Fibroblast of skin of right biceps (primary cell): ENCODE measurements at regions not wholly inside any gene's neighbourhood (a gene's known extent, or its start where the extent isn't known, plus 50 kb on each side); places are given as distances from the start of the nearest gene placed in this dataset.
"Not testable (repeated sequence)": the region's sequence is repeated elsewhere in the genome, so short reads cannot be mapped to it uniquely, and the experiment has no call there.

Source experiments
- DNase-seq: peaks from one replicate; pipeline ENCODE4 v3.0.0-alpha.2; 2013

GRCh38 chr10:125449571-125449970 lies 233.4 kb downstream of the TEX36 start:
- DNase-seq, result no peak

GRCh38 chr10:125448596-125448995 lies 234.4 kb downstream of the TEX36 start:
- DNase-seq, result peak; percentile 20

GRCh38 chr10:125444790-125445189 lies 238.2 kb downstream of the TEX36 start:
- no peak for DNase-seq

DNA sequence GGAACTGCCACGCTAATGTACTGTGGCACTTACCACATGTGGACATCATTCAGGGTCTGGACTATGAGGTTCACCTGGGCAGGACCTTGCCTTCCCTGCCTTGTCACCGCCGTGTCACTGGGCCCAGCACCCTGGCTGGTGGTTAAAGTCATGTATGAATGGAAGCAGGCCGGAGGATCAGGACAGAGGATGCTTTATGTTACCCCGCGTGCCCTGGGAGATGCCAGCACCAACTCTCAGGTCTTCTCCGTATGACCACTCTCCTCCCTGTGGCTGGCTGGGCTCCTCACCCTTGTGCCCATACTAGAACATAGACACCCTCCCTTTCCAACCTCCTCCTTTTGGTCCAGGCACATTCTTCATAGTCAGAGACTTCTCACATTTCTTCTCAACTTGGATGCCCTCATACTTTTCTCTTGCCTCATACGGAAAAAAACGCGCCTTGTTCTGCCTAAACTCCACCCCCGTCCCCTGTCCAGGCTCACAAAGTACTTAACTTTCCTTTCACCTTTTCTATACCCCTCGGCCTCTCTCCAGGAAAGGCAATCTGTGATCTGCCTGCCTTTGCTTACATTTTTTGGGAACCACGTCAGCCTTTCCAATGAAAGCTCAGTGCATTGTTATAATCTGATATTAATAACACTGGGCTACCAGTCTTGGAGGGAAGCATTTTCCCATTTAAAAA lies 240.0 kb downstream of the TEX36 start:
- DNase-seq, result peak; percentile 36

GRCh38 chr10:125441151-125441550 lies 241.8 kb downstream of the TEX36 start:
- peak; percentile 75 for DNase-seq

DNA sequence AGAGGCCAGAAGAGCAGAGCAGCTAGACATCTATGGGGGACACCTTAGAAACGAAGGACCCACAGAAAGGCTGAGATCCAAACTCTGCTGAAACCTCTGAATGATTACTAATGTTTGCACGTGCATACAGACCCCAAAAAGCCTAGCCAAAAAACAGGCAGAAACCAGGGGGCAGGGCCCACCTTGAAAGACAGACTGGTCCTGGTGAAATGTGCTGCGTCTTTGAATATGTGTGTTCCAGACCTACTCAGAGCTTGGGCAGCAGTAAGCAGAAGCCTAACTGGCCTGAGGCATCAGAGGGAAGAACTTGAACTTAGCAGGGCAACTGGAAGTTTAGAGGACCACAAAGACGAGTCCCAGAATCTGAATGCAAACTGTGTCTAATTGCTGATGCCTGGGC lies 251.8 kb downstream of the TEX36 start:
- DNase-seq, result no peak

DNA sequence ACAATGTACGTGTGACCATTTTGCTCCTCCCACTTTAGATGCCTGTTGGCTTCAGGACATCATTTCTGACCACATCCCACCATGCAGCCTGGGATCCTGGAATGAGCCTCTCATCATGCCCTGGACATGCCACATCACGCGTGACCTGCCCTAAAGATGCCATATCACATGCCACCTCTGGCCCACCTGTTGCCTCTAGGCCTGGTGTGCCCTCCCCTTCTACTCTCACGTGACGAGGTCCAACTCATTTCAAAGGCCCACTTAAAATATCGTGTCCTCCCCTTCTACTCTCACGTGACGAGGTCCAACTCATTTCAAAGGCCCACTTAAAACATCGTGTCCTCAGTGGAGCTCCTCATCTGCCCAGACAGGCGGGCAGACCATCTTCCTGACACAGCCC lies 254.9 kb downstream of the TEX36 start:
- no peak for DNase-seq

- no peak for DNase-seq
Observed at GRCh38 chr10:125424191-125424847, 258.6 kb downstream of the TEX36 start.

- DNase-seq, result no peak
Observed at GRCh38 chr10:125423569-125423968, 259.4 kb downstream of the TEX36 start.

DNA sequence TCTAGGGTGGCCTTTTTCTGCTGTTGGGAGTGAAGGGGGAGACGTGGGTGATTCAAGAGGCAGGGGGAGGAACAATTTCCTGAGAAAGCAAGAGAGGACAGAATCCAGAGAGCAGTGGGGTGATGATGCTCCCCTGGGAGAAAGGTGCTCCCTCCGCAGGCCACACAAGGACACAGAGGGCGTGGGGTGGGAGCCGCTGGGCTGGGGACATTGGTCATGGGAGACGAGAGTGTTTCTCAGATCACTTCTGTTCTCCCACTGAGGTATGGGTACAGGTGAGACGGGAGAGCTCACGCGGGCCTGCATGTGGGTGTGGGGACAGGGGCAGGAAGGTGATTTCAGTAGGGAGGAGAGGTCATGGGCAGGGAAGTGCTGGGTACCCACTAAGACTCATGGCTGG lies 259.5 kb upstream of the CTBP2 start:
- no peak for DNase-seq

GRCh38 chr10:125419146-125419545 lies 258.8 kb upstream of the CTBP2 start:
- DNase-seq, result no peak

DNA sequence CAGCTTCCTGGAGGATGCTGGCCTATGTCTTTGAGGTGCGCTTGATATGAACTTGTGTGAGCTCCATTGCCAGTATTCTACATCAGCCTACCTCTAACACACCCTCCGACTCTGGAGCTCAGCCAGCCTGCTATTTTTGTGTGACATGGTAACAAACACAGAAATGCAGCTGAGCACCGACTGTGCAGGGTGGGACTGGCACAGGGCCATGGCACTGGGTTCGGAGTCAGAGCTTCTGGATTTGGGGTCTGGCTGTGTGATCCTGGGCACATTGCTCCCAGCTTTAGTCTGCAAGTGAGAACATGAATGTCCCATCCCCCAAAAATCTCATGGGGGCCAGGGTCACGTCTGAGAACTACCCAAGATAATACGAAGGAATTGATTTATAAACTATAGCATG lies 257.2 kb upstream of the CTBP2 start:
- DNase-seq, result no peak

DNA sequence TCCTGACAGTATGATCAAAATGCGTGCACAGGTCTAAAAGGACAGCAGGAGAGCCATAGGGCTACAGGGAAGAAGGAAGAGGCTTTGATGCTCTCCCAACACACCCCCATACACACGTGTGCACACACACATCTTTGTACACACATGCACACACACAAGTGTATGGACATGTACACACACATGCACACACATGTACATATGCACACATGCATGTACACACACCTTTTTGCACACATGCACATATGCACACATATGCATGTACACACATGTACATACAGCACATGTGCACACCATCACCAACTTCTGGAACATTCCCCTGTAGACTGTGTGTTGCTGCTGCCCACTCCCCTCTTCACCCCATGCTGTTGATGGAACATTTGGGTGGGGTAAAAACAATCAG lies 255.6 kb upstream of the CTBP2 start:
- no peak for DNase-seq

GRCh38 chr10:125415006-125415633 lies 254.8 kb upstream of the CTBP2 start:
- DNase-seq, result no peak

DNA sequence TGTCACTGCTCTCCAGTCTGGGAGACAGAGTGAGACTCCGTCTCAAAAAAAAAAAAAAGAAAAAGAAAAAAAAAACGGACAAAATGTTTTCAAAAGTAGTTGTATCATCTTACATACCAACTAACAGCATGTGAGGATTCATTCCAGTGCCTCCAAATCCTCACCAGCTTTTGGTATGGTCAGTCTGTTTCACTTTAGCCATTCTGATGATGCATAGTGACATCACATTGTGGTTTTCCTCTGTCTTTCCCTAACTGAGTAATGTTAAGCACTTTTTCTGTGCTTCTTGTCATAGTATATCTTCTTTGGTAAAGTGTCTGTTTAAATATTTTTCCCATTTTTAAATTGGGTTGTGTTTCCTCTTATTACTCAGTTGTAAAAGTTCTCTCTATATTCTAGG lies 251.4 kb upstream of the CTBP2 start:
- peak; percentile 94 for DNase-seq

DNA sequence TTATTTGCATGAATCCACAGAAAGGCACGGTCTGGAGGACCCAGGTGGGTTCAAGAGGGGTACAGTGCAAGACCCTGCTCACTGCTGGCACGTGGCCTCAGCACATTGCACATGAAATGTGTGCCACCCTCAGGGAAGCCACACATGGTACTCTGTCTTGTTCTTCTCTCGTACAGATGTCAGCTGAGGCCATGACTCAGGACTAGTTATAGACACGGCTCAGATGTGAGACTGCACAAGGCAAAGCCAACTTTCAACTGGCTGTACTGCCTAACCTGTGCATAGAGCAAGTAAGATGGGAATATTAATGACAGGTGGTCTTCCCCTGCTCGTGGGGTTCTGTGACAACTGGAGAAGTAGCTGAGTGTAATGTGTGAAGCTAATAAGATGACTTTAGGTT lies 249.4 kb upstream of the CTBP2 start:
- DNase-seq, result peak; percentile 4

- no peak for DNase-seq
Observed at GRCh38 chr10:125407557-125407956, 247.2 kb upstream of the CTBP2 start.

DNA sequence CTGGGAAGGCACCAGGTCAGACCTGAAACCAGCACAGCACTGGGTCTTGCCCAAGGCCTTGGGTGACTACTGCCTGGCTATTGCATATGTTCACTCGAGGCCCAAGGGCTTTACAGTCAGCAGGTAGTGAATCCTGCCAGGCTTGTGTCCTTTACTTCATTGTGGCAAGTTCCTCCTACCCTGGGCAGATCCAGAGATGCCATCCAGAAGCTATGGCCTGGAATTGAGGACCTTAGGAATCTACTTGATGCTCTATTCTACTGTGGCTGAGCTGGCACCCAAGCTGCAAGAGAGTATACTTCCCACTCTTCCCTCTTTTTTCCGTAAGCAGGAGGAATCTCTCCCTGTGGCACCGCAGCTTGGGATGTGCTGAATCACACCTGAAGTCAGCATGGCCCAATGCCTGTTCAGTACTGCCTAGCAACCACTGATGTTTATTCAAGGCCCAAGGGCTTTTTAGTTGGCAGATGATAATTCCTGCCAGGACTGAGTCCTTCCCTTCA lies 246.7 kb upstream of the CTBP2 start:
- peak; percentile 48 for DNase-seq

GRCh38 chr10:125404902-125405301 lies 244.5 kb upstream of the CTBP2 start:
- DNase-seq, result not testable (repeated sequence)

DNA sequence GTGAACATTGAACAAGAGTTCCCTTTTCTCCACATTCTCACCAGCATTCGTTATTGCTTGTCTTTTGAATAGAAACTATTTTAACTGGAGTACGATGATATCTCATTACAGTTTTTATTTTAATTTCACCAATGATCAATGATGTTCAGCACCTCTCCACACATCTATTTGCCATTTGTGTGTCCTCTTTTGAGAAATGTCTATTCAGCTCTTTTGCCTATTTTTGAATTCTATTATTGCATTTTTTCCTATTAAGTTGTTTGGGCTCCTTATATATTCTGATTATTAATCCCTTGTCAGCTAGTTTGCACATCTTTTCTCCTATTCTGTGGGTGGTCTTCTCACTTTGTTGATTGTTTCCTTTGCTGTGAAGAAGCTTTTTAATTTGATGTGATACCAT lies 241.1 kb upstream of the CTBP2 start:
- no peak for DNase-seq

DNA sequence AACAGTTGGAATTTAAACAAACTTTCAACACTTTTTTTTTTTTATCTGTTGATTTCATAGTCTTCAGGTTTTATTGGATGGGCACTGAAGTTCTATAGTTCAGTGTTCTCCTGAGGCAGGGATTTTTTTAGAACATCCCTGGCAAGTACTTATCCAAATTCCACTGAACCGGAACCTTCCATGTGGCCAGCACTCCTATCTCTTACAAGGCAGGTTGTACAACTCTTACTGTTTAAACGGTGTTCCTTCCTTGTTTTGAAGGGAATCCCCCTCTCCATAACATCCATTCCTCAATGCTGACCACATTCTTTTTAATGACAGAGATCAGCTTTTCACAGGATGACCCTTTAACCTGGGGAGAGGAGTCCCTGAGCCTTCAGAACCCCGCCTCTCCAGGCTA lies 238.9 kb upstream of the CTBP2 start:
- no peak for DNase-seq

DNA sequence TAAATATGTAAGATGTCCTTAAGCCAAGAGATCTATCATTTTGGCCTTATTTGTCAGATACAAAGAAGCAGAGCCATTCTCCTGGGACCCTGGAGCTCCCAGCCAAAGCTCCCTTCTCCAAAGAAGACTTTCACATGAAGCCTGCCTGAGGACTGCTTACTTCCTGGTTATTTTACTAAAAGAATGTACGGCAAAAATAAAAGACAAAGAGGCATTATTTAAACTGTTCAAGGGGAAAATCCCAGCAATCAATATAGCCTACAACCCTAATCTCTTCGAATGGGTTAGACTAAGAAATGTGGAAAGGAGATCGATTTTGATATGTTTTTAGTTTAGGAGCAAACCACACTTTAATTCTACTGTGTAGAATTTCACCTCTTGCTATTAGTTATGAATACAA lies 237.9 kb upstream of the CTBP2 start:
- DNase-seq, result no peak

GRCh38 chr10:125397608-125398007 lies 237.2 kb upstream of the CTBP2 start:
- no peak for DNase-seq

DNA sequence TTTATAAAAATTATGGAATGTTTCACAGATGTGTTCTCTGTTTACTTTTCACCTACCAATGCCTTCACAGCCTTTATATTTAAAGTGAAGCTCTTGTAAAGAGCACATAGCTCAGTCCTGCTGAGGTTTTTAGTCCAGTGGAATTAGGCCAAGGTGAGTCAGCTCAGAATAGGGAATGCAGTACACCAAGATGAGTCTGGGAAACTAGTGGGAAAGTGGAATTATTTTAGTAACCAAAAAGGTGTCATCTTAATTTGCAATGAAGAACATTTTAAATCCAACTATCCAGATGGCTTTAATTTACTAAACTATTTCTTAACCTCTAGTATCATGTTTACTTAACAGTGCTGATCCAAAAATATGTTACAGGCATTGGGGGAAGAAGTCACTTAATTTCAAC lies 236.3 kb upstream of the CTBP2 start:
- peak; percentile 83 for DNase-seq
